ENCODE measurements at regions not wholly inside any gene's neighbourhood (a gene's known extent, or its start where the extent isn't known, plus 50 kb on each side); places are given as distances from the start of the nearest gene placed in this dataset.

- ChIA-PET POLR2A (no interaction called here), CTCF (no interaction called here)
- H3K36me3 ChIP-seq (ENCODE audit: control insufficient read depth in 2 of 2, extremely low read depth in 1 of 2, insufficient read depth in 2 of 2, low read length in 2 of 2) = no peaks in the 10 kb centered on the region
- no peaks in the 10 kb centered on the region for H3K27me3 ChIP-seq (ENCODE audit: control insufficient read depth in 2 of 2, insufficient read depth in 2 of 2, low read length in 2 of 2)
- H3K4me3 ChIP-seq (replicated peaks in 1 of 3; ENCODE audit: insufficient read depth in 1 of 3, low read depth in 1 of 3, low read length in 3 of 3) = no peak overlapping the region
- H3K4me2 ChIP-seq (ENCODE audit: insufficient read depth, low read length) = no peak overlapping the region
- intact Hi-C loops (cut with micrococcal nuclease) = no loop called here
- no peaks in the 10 kb centered on the region for H4K20me1 ChIP-seq (replicated peaks; ENCODE audit: control insufficient read depth, extremely low read depth, insufficient read depth, low read length)
- H3K9me1 ChIP-seq (replicated peaks; ENCODE audit: control insufficient read depth, extremely low read depth, insufficient read depth, low read length) = no peaks in the 10 kb centered on the region
- no peak for TF ChIP-seq FOS (IDR thresholded peaks at IDR 0.05; ENCODE audit: borderline replicate concordance, insufficient read depth, low read length)
- TF ChIP-seq MAX (IDR thresholded peaks at IDR 0.05; ENCODE audit: insufficient read depth, insufficient read length) = no peak
- TF ChIP-seq EZH2 (IDR thresholded peaks at IDR 0.05; ENCODE audit: borderline replicate concordance, low read depth, low read length, severe bottlenecking) = no peak
- TF ChIP-seq CTCF (IDR thresholded peaks at IDR 0.05; ENCODE audit: extremely low read depth in 1 of 2, insufficient read depth in 1 of 2, low read depth in 1 of 2, low read length in 2 of 2) = no peak
- TF ChIP-seq GATA2 (IDR thresholded peaks at IDR 0.05; ENCODE audit: insufficient read depth, insufficient read length, low read depth, low read length) = no peak
- no peak for DNase-seq (ENCODE audit: low read depth, low spot score)
- H3K9me3 ChIP-seq (replicated peaks; ENCODE audit: control insufficient read depth, insufficient read depth, low read length) = peaks cover 5% of the 10 kb centered on the region
- H3K9ac ChIP-seq (replicated peaks; ENCODE audit: extremely low read depth, insufficient read depth, low read length) = no peak overlapping the region
- FAIRE-seq = no peak
- dilution Hi-C loops (cut with MboI; ENCODE audit: extremely low pct_ligation_motif_present, low sequenced_read_pairs) = no loop called here
- H2AFZ ChIP-seq (ENCODE audit: low read depth, low read length) = no peak overlapping the region
- BruUV-seq (replicated peaks) = no TSS peak
- H3K27ac ChIP-seq (ENCODE audit: insufficient read depth, low read depth, low read length) = no peak overlapping the region
- H3K4me1 ChIP-seq (ENCODE audit: control insufficient read depth, extremely low read depth, insufficient read depth, low read length) = no peaks in the 10 kb centered on the region
- no peaks in the 10 kb centered on the region for H3K79me2 ChIP-seq (ENCODE audit: control insufficient read depth, insufficient read depth, low read length)
Observed at GRCh38 chr3:1677576-1678156, 421.0 kb upstream of the CNTN4 start.

GRCh38 chr3:1692428-1692827 lies 406.2 kb upstream of the CNTN4 start:
- Histone ChIP-seq H3K36me3 (ENCODE audit: control insufficient read depth in 2 of 2, extremely low read depth in 1 of 2, insufficient read depth in 2 of 2, low read length in 2 of 2) (no peaks in the 10 kb centered on the region), H2AFZ (ENCODE audit: low read depth, low read length) (no peak overlapping the region), H3K9me3 (replicated peaks; ENCODE audit: control insufficient read depth, insufficient read depth, low read length) (peaks cover 2% of the 10 kb centered on the region), H4K20me1 (replicated peaks; ENCODE audit: control insufficient read depth, extremely low read depth, insufficient read depth, low read length) (no peaks in the 10 kb centered on the region), H3K9ac (replicated peaks; ENCODE audit: extremely low read depth, insufficient read depth, low read length) (no peak overlapping the region), H3K27ac (ENCODE audit: insufficient read depth, low read depth, low read length) (no peak overlapping the region), H3K27me3 (ENCODE audit: control insufficient read depth in 2 of 2, insufficient read depth in 2 of 2, low read length in 2 of 2) (no peaks in the 10 kb centered on the region), H3K4me2 (ENCODE audit: insufficient read depth, low read length) (no peak overlapping the region), H3K4me1 (ENCODE audit: control insufficient read depth, extremely low read depth, insufficient read depth, low read length) (no peaks in the 10 kb centered on the region), H3K9me1 (replicated peaks; ENCODE audit: control insufficient read depth, extremely low read depth, insufficient read depth, low read length) (no peaks in the 10 kb centered on the region), H3K4me3 (replicated peaks in 1 of 3; ENCODE audit: insufficient read depth in 1 of 3, low read depth in 1 of 3, low read length in 3 of 3) (no peak overlapping the region), H3K79me2 (ENCODE audit: control insufficient read depth, insufficient read depth, low read length) (no peaks in the 10 kb centered on the region)
- CTCF ChIA-PET = no interaction called here
- no TSS peak for BruUV-seq (replicated peaks)
- intact Hi-C loops (cut with micrococcal nuclease) (no loop called here), dilution Hi-C loops (cut with MboI; ENCODE audit: extremely low pct_ligation_motif_present, low sequenced_read_pairs) (no loop called here)
- TF ChIP-seq POLR2AphosphoS5 (IDR thresholded peaks at IDR 0.05; ENCODE audit: insufficient read depth, low read depth, low read length) (no peak), JUN (IDR thresholded peaks at IDR 0.05; ENCODE audit: borderline replicate concordance, insufficient read depth, insufficient read length, low read depth) (no peak), GATA2 (IDR thresholded peaks at IDR 0.05; ENCODE audit: insufficient read depth, insufficient read length, low read depth, low read length) (no peak), CTCF (IDR thresholded peaks at IDR 0.05; ENCODE audit: extremely low read depth in 1 of 2, insufficient read depth in 1 of 2, low read depth in 1 of 2, low read length in 2 of 2) (no peak), POLR2A (IDR thresholded peaks at IDR 0.05; ENCODE audit: low read depth, low read length) (no peak), FOS (IDR thresholded peaks at IDR 0.05; ENCODE audit: borderline replicate concordance, insufficient read depth, low read length) (no peak), MYC (IDR thresholded peaks at IDR 0.05; ENCODE audit: low read depth, low read length) (no peak), MAX (IDR thresholded peaks at IDR 0.05; ENCODE audit: insufficient read depth, insufficient read length) (no peak), EZH2 (IDR thresholded peaks at IDR 0.05; ENCODE audit: borderline replicate concordance, low read depth, low read length, severe bottlenecking) (no peak)
- FAIRE-seq = no peak
- DNase-seq (ENCODE audit: low read depth, low spot score) = no peak
- POLR2A ChIA-PET = no interaction called here
